Left cardiac atrium (tissue), 4 donors: ENCODE measurements at regions not wholly inside any gene's neighbourhood (a gene's known extent, or its start where the extent isn't known, plus 50 kb on each side); places are given as distances from the start of the nearest gene placed in this dataset.
A peak's percentile ranks its signal among the peaks of the same experiment; 100 is the strongest.

Source experiments
- ATAC-seq, 2 donors: fragments of 200-7000 bp; cut with Tn5 transposase; one replicate each; pipeline ENCODE4 v1.9.1; 2020; ENCODE audit warnings: mild to moderate bottlenecking in 2 of 2, moderate library complexity in 2 of 2
- DNase-seq: peaks from one replicate; pipeline ENCODE4 v3.0.0-alpha.2; 2020
- intact Hi-C, 2 donors: fragments of 100-400 bp; cut with DNase I; formaldehyde crosslinking; loops; one replicate each; pipeline versions ENCODE4 v1.14.1 to v1.15.1; 2022 to 2023
- donor health status: DM: no; HTN: yes; CAD: no.
- donor health status: DM: no; HTN: yes; CAD: no; lungs with severe emphysema.
- donor health status: DM: yes; HTN: yes; CAD: no.
- donor health status: Dilated cardiomyopathy.

DNA sequence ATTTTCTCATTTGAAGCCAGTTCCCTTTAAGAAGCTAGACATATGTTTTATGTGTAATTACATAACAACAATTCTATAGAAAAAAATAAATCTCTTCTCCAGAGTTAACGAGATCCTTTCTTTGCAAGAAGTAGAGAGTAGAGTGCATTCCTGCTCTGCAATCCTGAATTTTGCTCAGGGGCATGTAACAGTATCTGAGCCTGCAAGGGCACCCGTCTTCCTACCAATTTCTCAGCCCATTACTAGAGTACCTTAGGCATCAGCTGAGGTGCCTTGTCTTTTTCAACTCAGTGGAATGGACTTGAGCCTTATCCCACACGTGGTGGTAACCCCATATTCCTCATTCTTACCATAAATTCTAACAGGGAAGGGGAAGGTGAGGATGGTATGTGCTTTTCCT, 205.9 kb downstream of the IKZF2 start:
- DNase-seq, result no peak
- no peak for ATAC-seq
- intact Hi-C loops, result no loop called here

DNA sequence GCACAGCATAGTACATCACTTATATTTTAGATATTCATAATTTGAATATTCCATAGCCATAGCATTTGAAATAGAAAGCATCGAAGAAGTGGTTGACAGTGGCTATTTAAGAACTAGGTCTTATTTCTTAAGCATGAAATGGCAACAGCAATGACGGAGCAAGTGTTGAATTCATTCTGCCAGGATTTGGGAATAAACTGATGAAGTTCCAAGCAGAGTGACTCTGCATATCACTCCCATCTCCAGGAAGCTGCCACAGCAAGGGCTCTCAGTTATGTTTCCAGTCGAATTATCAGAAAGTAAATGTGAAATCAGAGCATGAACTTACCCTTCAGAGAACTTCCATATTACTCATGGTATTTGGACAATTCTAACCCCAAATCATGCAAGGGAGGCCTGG, 208.1 kb downstream of the IKZF2 start:
- ATAC-seq, result no peak
- intact Hi-C loops, result no loop called here
- DNase-seq, result no peak

DNA sequence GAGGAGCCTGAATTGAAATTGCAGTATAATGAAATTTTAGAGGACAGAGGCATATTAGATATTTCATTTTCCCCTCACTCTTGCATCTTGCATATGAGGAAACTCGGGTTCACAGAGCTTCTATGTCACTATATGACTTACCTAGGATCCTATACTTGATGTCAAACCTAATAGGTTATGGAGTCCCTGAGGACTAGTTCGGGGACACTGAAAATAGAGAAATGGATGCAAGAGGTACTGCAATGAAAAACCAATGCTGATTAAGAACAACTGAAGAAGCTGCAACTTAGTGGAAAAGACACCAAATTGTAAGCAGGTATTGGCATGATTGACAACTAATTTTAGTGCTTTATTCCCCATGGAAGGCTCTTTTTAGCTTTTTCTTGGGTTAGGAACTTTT, 210.1 kb downstream of the IKZF2 start:
- ATAC-seq (no peak), DNase-seq (no peak)
- intact Hi-C loops, result no loop called here

DNA sequence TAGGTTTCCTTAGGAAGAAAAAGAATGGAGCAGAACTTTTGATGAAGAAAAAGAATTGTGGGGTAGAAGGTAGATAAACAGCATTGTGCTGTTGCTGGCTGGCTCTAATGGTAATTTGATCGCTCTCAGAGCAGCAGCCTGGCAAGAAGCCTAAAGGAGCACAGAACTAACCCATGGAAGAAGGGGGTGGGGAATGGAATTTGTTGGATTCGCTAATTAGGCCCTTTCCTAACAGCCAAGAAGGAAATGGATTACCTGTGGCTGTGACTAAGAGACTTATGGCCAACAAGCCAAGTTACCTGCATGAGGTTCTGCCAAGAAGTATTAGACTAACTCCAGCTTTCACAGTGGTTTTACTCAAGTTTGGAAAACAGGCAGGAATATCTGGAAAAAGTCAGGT, 210.6 kb downstream of the IKZF2 start:
- intact Hi-C loops, result no loop called here
- DNase-seq (peak; percentile 24), ATAC-seq (peak; percentile 58 to 67)

DNA sequence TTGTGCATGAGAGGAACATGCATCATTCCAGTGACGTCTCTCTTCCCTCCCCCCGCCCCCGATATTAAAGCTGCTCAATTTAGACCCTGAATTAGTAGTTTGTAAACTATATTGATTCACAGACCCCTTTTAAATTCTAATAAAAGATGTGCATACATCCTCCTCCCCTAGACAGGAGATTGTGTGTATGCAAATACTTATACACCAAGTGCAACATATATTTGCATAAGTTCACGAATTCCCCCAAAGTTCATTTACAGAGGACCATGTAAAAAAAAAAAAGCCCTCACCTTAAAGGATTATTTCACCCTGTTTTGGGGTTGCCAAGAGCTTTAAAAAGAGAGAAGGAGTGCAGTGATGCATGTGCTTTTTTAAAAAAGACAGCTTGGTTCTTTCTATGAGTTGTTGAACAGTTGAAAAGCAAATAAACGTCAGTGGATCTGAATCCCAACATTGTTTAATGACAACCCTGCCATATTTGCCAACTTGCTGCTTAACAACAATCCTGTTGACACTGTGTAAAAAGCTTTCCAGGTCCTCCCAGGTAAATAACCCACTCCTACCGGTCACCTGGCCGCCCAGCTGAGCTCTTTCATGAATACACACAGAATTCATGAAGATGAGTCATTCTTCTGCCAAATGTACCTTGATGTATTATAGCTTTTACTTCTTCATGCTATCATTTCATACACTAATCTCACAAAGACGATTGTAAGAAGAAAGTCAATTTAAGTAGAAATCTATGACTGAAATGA, 211.5 kb downstream of the IKZF2 start:
- no peak for ATAC-seq
- no peak for DNase-seq
- intact Hi-C loops, result no loop called here

DNA sequence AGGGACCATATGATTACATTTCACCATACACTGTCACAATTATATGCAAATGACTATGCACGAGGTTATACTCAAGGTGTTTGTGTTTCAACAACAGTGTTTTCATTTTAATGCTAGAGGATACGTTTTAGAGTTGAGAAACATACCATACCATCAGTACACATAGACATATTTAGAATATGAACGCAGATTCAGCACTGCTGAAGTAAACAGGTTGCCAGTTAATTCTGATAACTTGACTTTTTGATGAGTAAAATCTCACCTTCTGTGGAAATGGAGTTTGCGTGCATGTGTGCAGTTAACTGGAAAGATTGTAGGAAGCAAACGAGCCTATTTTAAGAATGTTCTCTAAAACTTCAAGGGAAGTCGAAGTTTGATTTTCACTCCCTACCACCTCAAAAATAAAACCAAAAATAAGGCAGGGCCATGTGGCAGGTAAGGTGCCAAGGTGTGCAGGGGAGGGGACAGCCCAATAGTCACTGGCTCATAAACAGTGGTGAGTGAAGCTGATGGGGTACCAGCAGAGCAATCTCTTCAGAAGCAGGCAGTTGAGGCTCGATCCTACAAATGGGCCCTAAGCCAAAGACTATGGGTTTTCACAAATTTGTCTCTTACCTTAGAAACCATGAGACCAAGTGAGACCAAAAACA, 213.1 kb downstream of the IKZF2 start:
- no peak for DNase-seq
- intact Hi-C loops, result no loop called here
- no peak for ATAC-seq

DNA sequence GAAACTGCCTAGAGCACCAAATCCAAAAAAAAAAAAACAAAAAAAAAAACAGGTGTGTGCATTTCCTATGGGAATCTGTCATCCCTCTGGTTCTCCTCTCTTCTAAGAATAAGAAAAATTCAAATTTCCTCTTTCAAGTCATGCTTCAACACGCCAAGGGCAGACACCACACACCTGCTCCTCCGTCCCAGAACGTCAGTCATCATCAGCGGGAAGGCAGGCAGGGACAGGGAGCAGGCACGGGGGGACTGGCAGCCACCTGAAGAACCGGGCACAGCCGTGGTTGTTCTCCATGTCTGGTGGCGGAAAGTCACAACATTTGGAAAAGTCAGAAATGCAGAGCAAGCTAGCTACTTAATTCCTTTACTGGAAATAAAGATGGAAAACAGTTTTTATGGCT, 214.8 kb downstream of the IKZF2 start:
- DNase-seq (no peak), ATAC-seq (no peak)
- intact Hi-C loops, result no loop called here

DNA sequence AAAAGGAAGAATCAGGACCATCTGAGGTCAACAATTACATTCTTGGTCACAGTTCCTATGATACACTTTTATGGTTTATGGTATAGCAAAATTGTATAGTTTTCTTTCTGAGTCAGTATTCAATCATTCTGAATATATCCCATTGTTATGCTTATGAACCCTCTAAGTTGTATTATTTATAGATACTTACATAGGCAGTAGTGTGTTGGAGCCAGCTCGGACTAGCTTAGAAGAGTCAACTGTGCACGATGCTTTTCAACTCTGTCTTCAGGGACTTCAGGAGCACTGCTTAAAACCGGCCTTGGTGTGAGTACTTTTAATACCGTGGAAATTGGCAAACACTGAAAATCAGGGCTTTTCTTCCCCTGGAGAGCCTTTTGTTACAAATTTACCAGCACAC, 215.7 kb downstream of the IKZF2 start:
- no peak for DNase-seq
- intact Hi-C loops, result no loop called here
- no peak for ATAC-seq

DNA sequence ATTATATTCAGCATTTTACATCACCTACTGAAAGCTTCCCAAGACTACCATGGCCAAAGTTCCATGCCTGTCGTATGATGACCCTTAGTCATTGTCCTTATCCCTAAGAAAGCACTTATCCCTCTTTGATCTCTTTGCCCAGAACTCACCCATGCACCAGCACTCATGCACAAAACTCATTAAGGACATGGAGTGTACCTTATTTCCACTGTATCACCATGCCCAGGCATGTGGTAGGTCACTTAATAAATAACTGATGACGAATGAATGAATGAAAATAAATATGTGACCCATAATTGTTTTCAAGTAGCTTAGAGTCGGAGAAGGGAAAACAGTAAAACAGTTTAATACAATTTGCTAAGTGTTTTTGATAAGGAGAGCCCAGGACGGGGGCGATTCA, 220.1 kb downstream of the IKZF2 start:
- no peak for ATAC-seq
- intact Hi-C loops, result no loop called here
- no peak for DNase-seq

DNA sequence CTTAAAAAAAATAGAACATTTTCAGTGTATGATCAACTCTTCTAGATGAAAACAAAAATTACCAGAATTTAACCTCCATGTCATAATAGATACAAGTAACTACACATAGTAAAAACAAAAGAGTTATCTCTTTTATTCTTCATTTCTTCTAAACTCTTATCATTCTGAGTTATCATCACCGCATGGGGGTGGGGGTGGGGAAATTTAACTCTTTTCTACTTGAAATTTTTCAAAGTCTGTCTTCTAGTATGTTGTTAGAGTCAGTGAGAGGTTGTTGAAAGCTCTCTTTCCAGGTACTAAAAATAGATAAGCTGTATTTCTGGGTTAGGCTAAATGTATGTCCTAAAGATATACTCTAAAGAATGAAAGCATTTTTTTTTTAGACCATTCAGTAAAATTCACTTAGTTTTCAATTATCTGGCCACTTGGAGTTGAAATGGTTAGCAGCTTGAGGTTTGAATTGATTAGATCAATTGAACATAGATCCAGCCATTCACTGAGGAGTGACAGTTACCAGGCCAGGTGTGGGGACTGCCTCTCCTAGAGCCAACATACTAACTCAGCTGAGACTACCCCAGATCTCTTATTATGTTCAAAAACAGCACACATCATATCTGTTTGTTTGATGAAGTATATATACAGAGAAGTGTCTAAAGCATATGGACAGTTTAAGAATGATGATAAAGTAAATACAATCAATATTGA, 220.7 kb downstream of the IKZF2 start:
- no peak for ATAC-seq
- intact Hi-C loops, result no loop called here
- no peak for DNase-seq

DNA sequence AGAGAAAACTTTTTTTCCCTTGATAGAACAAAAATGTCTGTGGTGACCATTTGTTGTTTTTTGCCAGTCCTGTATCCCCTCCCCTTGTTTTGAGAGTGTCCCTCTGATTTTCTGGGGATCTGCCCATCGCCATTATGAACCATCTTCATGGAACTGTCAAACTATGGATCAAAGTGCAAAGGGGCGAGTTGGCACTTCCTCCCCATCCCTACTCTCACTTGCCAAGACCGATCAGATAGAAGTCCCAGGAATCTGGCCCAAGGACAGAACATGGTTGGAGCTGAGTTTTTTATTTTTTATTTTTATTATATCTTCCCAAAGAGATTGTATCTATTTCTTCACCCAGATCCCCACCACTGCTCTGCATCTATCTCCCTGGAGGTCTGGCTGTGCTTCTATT, 221.4 kb downstream of the IKZF2 start:
- DNase-seq (no peak), ATAC-seq (no peak)
- intact Hi-C loops, result no loop called here

DNA sequence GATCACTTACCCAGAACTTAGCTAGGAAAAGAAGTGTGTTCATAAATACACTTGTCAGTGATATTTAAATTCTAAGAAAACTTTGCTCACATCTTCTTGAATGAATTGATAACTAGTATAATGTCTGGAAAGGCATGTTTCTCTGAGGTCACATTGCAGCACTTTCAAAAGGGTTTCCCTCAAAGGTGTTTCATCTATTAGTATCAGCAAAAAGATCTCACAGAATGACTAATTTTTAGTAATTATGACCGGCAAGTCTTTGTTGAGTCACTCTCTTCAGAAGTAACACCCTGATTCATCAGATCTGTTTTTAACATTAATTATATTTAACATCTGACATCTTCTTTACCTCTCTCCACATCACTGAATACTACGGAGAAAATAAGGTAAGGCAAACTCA, 222.3 kb downstream of the IKZF2 start:
- ATAC-seq, result no peak
- no peak for DNase-seq

DNA sequence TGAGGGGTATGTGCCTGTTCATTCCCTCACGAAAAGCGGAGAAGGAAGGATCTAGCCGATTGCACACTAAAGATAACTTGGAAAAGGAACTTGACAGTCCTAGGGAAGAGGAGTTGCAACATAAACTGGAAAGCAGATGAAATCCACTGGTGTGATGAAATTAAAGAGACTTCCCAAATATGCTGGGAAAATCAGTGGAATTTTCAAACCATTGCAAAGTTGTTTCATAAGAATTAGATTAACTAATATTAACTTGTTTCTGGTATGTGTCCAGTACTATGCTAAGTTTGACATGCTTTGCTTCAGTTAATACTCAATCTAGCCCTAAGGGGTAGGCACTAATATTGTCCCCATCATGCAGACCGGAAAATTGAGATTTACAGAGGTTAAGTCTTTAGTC, 222.7 kb downstream of the IKZF2 start:
- ATAC-seq (peak in 1 of 2 donors; percentile 53), DNase-seq (no peak)
- intact Hi-C loops, result no loop called here

More for the DNA sequence above, 222.3 kb downstream of the IKZF2 start:
- intact Hi-C loops, result no loop called here

DNA sequence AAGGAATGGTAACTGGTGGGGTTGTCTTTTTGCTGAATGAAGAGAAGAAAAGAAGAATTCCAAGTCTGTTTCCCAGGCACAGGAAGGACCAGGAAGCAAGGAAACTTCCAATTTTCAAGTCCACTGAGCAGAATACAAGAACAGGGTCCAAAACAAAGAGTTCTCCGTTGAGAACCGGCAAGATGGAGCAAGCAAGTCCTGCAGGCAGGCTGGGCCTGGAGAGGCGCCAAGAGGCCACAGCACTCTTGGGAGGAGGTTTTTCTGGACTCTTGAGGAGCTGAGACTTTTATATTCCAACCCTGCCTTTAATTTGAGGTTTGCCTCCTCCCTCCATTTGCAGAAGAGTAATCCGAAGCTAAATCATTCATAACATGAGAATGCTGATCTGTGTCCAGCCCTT, 224.5 kb downstream of the IKZF2 start:
- intact Hi-C loops, result no loop called here
- ATAC-seq (peak; percentile 34 to 70), DNase-seq (peak; percentile 48)

DNA sequence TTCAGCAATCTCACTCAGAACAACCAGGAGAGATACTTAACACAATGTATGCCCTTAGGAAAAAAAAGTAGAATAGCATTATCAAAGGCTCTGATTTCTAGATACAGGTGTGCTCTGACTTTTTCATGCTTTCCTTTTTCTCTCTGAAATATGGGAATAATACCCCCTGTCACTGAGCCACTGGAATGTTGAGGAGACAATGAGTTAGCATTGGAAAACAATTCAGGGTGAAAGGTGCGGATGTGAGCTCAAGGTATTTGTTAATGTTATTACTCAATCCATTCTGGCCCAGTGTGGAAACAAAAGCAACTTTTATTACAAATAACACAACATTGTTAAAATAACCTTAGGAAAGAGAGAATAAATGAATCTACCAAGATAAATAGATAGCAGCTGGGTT, 228.0 kb downstream of the IKZF2 start:
- intact Hi-C loops, result no loop called here
- no peak for ATAC-seq

DNA sequence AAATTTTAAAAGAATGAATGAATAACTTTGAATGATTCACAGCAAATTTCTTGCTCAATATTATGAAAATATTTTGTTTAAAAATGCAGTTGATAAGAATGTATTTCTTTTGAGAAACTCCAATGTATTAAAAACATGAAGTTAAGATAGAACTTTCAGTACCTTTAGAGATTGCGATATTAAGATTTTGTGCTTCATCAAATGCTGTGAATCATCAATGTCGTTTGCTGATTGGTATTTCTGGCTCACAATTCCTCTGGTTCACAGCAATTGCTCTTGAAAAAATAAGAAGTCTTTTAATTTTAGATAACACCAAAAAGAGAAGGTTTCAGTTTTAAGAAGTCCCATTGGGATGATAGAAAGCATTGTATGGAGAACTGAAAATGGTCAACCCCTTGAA, 228.7 kb downstream of the IKZF2 start:
- no peak for DNase-seq
- intact Hi-C loops, result no loop called here
- ATAC-seq, result peak in 1 of 2 donors; percentile 47

More for the DNA sequence above, 228.0 kb downstream of the IKZF2 start:
- no peak for DNase-seq

DNA sequence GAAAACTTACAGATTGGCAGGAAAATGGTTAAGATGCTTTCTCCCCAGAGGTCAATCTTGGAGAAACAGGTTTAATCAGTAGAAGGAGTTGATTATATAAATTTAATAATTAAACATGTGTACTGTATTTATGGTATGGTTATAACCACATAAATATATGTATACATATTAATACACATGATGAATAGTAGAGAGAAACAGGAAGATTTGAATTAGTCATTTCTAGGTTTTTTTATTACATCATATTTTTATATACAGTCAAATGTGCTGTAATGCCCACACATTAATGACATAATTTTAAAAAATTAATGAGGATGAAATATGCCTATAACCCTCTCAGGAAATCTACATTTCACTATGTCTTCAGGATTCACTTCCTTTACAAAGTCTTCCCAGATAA, 229.7 kb downstream of the IKZF2 start:
- intact Hi-C loops, result no loop called here
- DNase-seq (no peak), ATAC-seq (no peak)

DNA sequence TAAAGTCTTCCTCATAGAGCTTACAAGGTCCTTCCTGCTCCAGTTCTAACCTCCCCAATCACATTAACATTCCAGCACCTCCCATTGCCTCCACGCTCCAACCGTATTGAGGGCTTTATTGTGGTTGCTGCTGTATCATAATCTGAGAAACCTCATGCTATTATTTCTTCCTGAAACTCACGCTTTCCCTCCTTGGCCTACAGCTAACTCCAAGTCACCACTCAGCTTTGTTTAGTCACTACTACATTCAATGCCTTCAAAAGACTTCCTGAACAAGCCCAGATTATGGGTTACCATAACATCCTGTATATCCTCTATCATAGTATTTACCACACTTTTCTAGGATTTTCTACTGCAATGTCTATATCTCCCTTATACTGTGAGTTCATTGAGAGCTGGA, 230.4 kb downstream of the IKZF2 start:
- no peak for DNase-seq
- intact Hi-C loops, result no loop called here
- ATAC-seq, result no peak

DNA sequence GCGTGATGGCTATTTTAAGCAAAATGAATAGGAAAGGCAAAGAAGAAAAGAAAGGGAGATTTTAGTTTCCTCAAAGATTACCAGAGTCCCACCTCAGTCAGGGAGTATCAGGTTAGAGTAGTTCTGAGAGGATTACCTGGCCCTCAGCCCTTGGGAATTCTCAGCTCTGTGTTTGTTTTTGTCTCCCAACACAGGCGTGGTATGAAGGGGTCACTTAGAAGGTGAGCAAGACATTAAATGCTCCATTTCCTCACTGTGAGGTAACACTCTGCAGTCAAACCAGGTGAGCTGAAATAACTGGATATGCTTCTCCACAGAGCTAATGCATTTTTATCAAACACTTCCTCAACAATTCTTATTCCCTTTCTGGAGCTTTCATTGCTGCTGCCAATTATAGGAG, 232.2 kb downstream of the IKZF2 start:
- intact Hi-C loops, result no loop called here
- DNase-seq (no peak), ATAC-seq (no peak)

DNA sequence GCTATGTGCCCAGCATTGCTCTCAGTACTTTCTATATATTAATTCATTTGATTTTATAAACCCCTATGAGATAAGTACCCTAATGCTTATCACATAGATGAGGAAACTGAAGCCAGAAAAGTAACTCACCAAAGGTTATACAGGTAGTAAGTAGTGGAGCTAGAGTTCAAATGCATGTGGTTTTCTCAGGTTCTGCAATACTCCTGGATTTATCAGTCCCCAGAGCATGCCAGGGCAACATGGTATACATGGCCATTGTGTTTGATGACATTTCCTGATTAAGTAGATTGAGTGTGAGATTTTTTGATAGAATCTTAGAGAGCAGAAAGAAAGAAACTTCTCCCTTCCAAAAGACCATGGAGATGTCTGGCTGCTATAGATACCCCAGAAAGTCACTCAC, 233.1 kb downstream of the IKZF2 start:
- intact Hi-C loops, result no loop called here
- DNase-seq (no peak), ATAC-seq (no peak)
